GM04504 (cell line): ENCODE measurements at regions not wholly inside any gene's neighbourhood (a gene's known extent, or its start where the extent isn't known, plus 50 kb on each side); places are given as distances from the start of the nearest gene placed in this dataset.
"Not testable (repeated sequence)": the region's sequence is repeated elsewhere in the genome, so short reads cannot be mapped to it uniquely, and the experiment has no call there.

Experiments used
- DNase-seq: peaks from one replicate; pipeline ENCODE4 v3.0.0-alpha.2; 2012; ENCODE audit warnings: low read depth

- DNase-seq = no peak
These were observed 210.1 kb upstream of the SPRY2 start for GRCh38 chr13:80550971-80551441.

GRCh38 chr13:80548915-80549314 lies 208.0 kb upstream of the SPRY2 start:
- no peak for DNase-seq

- DNase-seq = no peak
These were observed 207.2 kb upstream of the SPRY2 start for GRCh38 chr13:80547885-80548825.

- DNase-seq = no peak
These were observed 206.4 kb upstream of the SPRY2 start for GRCh38 chr13:80547341-80547740.

GRCh38 chr13:80533175-80533574 lies 192.2 kb upstream of the SPRY2 start:
- DNase-seq = no peak

- no peak for DNase-seq
These were observed 190.0 kb upstream of the SPRY2 start for GRCh38 chr13:80530902-80531301.

- no peak for DNase-seq
These were observed 189.3 kb upstream of the SPRY2 start for GRCh38 chr13:80530191-80530590.

- no peak for DNase-seq
These were observed 188.8 kb upstream of the SPRY2 start for GRCh38 chr13:80529734-80530133.

- no peak for DNase-seq
These were observed 187.8 kb upstream of the SPRY2 start for GRCh38 chr13:80528733-80529132.

GRCh38 chr13:80527400-80527799 lies 186.5 kb upstream of the SPRY2 start:
- no peak for DNase-seq

- DNase-seq = no peak
These were observed 183.7 kb upstream of the SPRY2 start for GRCh38 chr13:80524447-80525215.

GRCh38 chr13:80523134-80523533 lies 182.2 kb upstream of the SPRY2 start:
- no peak for DNase-seq

- not testable (repeated sequence) for DNase-seq
These were observed 181.5 kb upstream of the SPRY2 start for GRCh38 chr13:80522463-80522862.

- DNase-seq = no peak
These were observed 176.0 kb upstream of the SPRY2 start for GRCh38 chr13:80516818-80517348.

GRCh38 chr13:80515296-80515695 lies 174.4 kb upstream of the SPRY2 start:
- no peak for DNase-seq

GRCh38 chr13:80513196-80513595 lies 172.3 kb upstream of the SPRY2 start:
- no peak for DNase-seq

- DNase-seq = no peak
These were observed 169.8 kb upstream of the SPRY2 start for GRCh38 chr13:80510686-80511085.

- no peak for DNase-seq
These were observed 168.3 kb upstream of the SPRY2 start for GRCh38 chr13:80509264-80509663.

GRCh38 chr13:80508031-80508430 lies 167.1 kb upstream of the SPRY2 start:
- DNase-seq = no peak

- DNase-seq = no peak
These were observed 163.5 kb upstream of the SPRY2 start for GRCh38 chr13:80504453-80504852.

- no peak for DNase-seq
These were observed 161.4 kb upstream of the SPRY2 start for GRCh38 chr13:80502359-80502758.

- no peak for DNase-seq
These were observed 160.6 kb upstream of the SPRY2 start for GRCh38 chr13:80501556-80501955.
